NCI-H446 (cell line): ENCODE measurements at regions not wholly inside any gene's neighbourhood (a gene's known extent, or its start where the extent isn't known, plus 50 kb on each side); places are given as distances from the start of the nearest gene placed in this dataset.
"Not testable (repeated sequence)": the region's sequence is repeated elsewhere in the genome, so short reads cannot be mapped to it uniquely, and the experiment has no call there.

Experiments
- DNase-seq, 2 experiments: peaks; one replicate each; lab custom pipeline; 2025; lab: John Stamatoyannopoulos, UW

GRCh38 chr7:153084278-153084677, 324.7 kb downstream of the ACTR3B start:
- no peak for DNase-seq

- DNase-seq = no peak
Observed at GRCh38 chr7:153087498-153087897, 327.9 kb downstream of the ACTR3B start.

GRCh38 chr7:153088601-153089000, 329.0 kb downstream of the ACTR3B start:
- no peak for DNase-seq

- DNase-seq = no peak
Observed at GRCh38 chr7:153090209-153090608, 330.7 kb downstream of the ACTR3B start.

- no peak for DNase-seq
Observed at GRCh38 chr7:153090764-153091163, 331.2 kb downstream of the ACTR3B start.

GRCh38 chr7:153091477-153091876, 331.9 kb downstream of the ACTR3B start:
- DNase-seq = no peak

- no peak for DNase-seq
Observed at GRCh38 chr7:153097511-153098201, 338.1 kb downstream of the ACTR3B start.

- DNase-seq = no peak
Observed at GRCh38 chr7:153099235-153099634, 339.7 kb downstream of the ACTR3B start.

- DNase-seq = no peak
Observed at GRCh38 chr7:153100691-153101237, 341.2 kb downstream of the ACTR3B start.

GRCh38 chr7:153103202-153103601, 343.6 kb downstream of the ACTR3B start:
- DNase-seq = no peak

- no peak for DNase-seq
Observed at GRCh38 chr7:153107826-153108225, 348.3 kb downstream of the ACTR3B start.

GRCh38 chr7:153109566-153109965, 350.0 kb downstream of the ACTR3B start:
- no peak for DNase-seq

- DNase-seq = no peak
Observed at GRCh38 chr7:153110606-153111005, 351.1 kb downstream of the ACTR3B start.

GRCh38 chr7:153122255-153122654, 362.7 kb downstream of the ACTR3B start:
- DNase-seq = not testable (repeated sequence)

- DNase-seq = no peak
Observed at GRCh38 chr7:153130052-153130451, 370.5 kb downstream of the ACTR3B start.

- DNase-seq = no peak
Observed at GRCh38 chr7:153151766-153152165, 392.2 kb downstream of the ACTR3B start.

GRCh38 chr7:153152801-153153422, 393.4 kb downstream of the ACTR3B start:
- no peak for DNase-seq

- no peak for DNase-seq
Observed at GRCh38 chr7:153158149-153158548, 398.6 kb downstream of the ACTR3B start.

- DNase-seq = no peak
Observed at GRCh38 chr7:153170287-153170686, 410.7 kb downstream of the ACTR3B start.

- DNase-seq = no peak
Observed at GRCh38 chr7:153185936-153186335, 426.4 kb downstream of the ACTR3B start.

- no peak for DNase-seq
Observed at GRCh38 chr7:153188161-153188560, 428.6 kb downstream of the ACTR3B start.

GRCh38 chr7:153188630-153189029, 429.1 kb downstream of the ACTR3B start:
- no peak for DNase-seq

GRCh38 chr7:153190452-153190851, 430.9 kb downstream of the ACTR3B start:
- peak in 1 of 2 experiments; percentile 24 for DNase-seq

- DNase-seq = no peak
Observed at GRCh38 chr7:153190986-153191385, 431.4 kb downstream of the ACTR3B start.
